ENCODE measurements at regions not wholly inside any gene's neighbourhood (a gene's known extent, or its start where the extent isn't known, plus 50 kb on each side); places are given as distances from the start of the nearest gene placed in this dataset.

DNA sequence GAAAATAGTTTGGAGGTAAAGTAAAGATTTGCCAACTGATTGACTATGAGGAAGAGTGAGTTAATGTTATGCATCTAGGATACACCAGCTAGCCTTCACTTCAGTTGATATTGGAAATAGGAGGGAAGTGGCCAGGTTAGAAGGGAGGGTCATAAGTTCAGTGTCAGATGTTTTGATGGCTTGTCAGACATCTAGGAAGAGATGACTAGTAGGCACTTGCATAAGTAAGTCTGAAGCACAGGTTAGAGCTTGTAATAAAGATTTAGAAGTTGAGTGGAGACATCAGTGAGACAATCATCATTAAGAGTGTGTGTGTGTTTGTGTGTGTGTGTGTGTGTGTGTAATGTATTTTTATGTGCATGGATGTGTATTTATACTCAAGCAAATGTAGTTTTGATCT, 146.1 kb downstream of the OR4C45 start:
- no peak for DNase-seq (ENCODE audit: low read depth in 1 of 2, low spot score in 1 of 2)
- FAIRE-seq: no peak

DNA sequence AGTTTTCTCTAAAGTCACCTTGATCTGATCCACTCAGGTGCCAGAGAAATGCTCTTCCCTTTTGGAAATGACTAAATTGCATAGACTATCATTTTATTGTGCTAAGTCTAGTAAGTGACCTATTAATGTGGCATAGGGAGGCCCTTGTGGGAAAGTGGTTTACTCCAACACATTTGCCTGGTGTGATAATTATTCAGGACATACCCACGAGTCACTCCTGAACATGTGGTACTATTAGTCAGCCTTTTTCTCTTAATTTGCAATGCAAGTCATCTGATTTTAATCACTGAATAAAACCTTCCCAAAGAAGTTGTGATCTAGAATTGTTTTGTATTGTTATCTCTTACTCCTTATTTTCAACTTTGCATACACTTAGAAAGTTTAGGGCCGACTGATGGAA, 148.7 kb downstream of the OR4C45 start:
- WGBS (ENCODE audit: missing lambda C conversion rate): 10% methylated on average over 2 of the region's 2 CpGs
- no peak overlapping the region for H3K27ac ChIP-seq
- TF ChIP-seq EP300 (IDR thresholded peaks at IDR 0.05) (no peak), NR3C1 (IDR thresholded peaks at IDR 0.05) (no peak), FOSB (CRISPR knock-in tag; IDR thresholded peaks at IDR 0.05) (no peak), RFX5 (IDR thresholded peaks at IDR 0.05) (no peak), MAFK (IDR thresholded peaks at IDR 0.05; ENCODE audit: partially characterized antibody) (no peak), RNF2 (IDR thresholded peaks at IDR 0.05; ENCODE audit: borderline replicate concordance, low read depth) (no peak), FOXS1 (CRISPR knock-in tag; IDR thresholded peaks at IDR 0.05) (no peak), SMC3 (IDR thresholded peaks at IDR 0.05) (no peak), ESRRA (IDR thresholded peaks at IDR 0.05; ENCODE audit: borderline replicate concordance, low read length) (no peak), RARB (CRISPR knock-in tag; IDR thresholded peaks at IDR 0.05) (no peak), ZNF302 (CRISPR knock-in tag; IDR thresholded peaks at IDR 0.05) (no peak), HDAC2 (IDR thresholded peaks at IDR 0.05) (no peak), CBX8 (IDR thresholded peaks at IDR 0.05) (no peak), HOXB5 (CRISPR knock-in tag; IDR thresholded peaks at IDR 0.05) (no peak)
- TF ChIP-seq, protein P1, sequence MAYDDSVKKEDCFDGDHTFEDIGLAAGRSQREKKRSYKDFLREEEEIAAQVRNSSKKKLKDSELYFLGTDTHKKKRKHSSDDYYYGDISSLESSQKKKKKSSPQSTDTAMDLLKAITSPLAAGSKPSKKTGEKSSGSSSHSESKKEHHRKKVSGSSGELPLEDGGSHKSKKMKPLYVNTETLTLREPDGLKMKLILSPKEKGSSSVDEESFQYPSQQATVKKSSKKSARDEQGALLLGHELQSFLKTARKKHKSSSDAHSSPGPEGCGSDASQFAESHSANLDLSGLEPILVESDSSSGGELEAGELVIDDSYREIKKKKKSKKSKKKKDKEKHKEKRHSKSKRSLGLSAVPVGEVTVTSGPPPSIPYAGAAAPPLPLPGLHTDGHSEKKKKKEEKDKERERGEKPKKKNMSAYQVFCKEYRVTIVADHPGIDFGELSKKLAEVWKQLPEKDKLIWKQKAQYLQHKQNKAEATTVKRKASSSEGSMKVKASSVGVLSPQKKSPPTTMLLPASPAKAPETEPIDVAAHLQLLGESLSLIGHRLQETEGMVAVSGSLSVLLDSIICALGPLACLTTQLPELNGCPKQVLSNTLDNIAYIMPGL (CRISPR knock-in tag; IDR thresholded peaks at IDR 0.05; ENCODE audit: borderline replicate concordance): no peak
- TF ChIP-seq, protein P2, sequence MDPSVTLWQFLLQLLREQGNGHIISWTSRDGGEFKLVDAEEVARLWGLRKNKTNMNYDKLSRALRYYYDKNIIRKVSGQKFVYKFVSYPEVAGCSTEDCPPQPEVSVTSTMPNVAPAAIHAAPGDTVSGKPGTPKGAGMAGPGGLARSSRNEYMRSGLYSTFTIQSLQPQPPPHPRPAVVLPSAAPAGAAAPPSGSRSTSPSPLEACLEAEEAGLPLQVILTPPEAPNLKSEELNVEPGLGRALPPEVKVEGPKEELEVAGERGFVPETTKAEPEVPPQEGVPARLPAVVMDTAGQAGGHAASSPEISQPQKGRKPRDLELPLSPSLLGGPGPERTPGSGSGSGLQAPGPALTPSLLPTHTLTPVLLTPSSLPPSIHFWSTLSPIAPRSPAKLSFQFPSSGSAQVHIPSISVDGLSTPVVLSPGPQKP (IDR thresholded peaks at IDR 0.05; ENCODE audit: low read depth, low read length): no peak
- TF ChIP-seq, protein P3, sequence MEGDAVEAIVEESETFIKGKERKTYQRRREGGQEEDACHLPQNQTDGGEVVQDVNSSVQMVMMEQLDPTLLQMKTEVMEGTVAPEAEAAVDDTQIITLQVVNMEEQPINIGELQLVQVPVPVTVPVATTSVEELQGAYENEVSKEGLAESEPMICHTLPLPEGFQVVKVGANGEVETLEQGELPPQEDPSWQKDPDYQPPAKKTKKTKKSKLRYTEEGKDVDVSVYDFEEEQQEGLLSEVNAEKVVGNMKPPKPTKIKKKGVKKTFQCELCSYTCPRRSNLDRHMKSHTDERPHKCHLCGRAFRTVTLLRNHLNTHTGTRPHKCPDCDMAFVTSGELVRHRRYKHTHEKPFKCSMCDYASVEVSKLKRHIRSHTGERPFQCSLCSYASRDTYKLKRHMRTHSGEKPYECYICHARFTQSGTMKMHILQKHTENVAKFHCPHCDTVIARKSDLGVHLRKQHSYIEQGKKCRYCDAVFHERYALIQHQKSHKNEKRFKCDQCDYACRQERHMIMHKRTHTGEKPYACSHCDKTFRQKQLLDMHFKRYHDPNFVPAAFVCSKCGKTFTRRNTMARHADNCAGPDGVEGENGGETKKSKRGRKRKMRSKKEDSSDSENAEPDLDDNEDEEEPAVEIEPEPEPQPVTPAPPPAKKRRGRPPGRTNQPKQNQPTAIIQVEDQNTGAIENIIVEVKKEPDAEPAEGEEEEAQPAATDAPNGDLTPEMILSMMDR (IDR thresholded peaks at IDR 0.05): no peak
- TF ChIP-seq, protein P4, sequence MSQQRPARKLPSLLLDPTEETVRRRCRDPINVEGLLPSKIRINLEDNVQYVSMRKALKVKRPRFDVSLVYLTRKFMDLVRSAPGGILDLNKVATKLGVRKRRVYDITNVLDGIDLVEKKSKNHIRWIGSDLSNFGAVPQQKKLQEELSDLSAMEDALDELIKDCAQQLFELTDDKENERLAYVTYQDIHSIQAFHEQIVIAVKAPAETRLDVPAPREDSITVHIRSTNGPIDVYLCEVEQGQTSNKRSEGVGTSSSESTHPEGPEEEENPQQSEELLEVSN (IDR thresholded peaks at IDR 0.05; ENCODE audit: borderline replicate concordance, low read depth): no peak
- H3K4me1 ChIP-seq: no peaks in the 10 kb centered on the region
- DNase-seq (ENCODE audit: low read depth in 1 of 2, low spot score in 1 of 2) (no peak), FAIRE-seq (no peak), ATAC-seq (no peak)
- ChIA-PET POLR2A (no interaction called here), CTCF (no interaction called here)
- H3K4me3 ChIP-seq: no peak overlapping the region
- no peaks in the 10 kb centered on the region for H3K9me3 ChIP-seq
- no peak overlapping the region for H3K4me2 ChIP-seq

More for the DNA sequence above, 146.1 kb downstream of the OR4C45 start:
- H3K4me3 ChIP-seq: no peak overlapping the region
- no peaks in the 10 kb centered on the region for H3K9me3 ChIP-seq
- H3K27ac ChIP-seq: no peak overlapping the region
- TF ChIP-seq MAFK (IDR thresholded peaks at IDR 0.05; ENCODE audit: partially characterized antibody) (no peak), MAZ (IDR thresholded peaks at IDR 0.05; ENCODE audit: borderline replicate concordance, low read depth, low read length) (no peak), CBX2 (IDR thresholded peaks at IDR 0.05; ENCODE audit: borderline replicate concordance, low read depth) (no peak), KDM5A (IDR thresholded peaks at IDR 0.05) (no peak), ZNF302 (CRISPR knock-in tag; IDR thresholded peaks at IDR 0.05) (no peak), ZFP36 (IDR thresholded peaks at IDR 0.05; ENCODE audit: borderline replicate concordance, partially characterized antibody) (no peak), ZSCAN20 (CRISPR knock-in tag; IDR thresholded peaks at IDR 0.05) (no peak)
- TF ChIP-seq, protein P1 (CRISPR knock-in tag; IDR thresholded peaks at IDR 0.05; ENCODE audit: borderline replicate concordance): no peak
- TF ChIP-seq, protein P5, sequence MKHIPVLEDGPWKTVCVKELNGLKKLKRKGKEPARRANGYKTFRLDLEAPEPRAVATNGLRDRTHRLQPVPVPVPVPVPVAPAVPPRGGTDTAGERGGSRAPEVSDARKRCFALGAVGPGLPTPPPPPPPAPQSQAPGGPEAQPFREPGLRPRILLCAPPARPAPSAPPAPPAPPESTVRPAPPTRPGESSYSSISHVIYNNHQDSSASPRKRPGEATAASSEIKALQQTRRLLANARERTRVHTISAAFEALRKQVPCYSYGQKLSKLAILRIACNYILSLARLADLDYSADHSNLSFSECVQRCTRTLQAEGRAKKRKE (CRISPR knock-in tag; IDR thresholded peaks at IDR 0.05; ENCODE audit: low read depth): no peak
- TF ChIP-seq, protein P6, sequence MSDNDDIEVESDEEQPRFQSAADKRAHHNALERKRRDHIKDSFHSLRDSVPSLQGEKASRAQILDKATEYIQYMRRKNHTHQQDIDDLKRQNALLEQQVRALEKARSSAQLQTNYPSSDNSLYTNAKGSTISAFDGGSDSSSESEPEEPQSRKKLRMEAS (IDR thresholded peaks at IDR 0.05): no peak
- no peaks in the 10 kb centered on the region for H3K4me1 ChIP-seq
- ChIA-PET CTCF (no interaction called here), POLR2A (no interaction called here)
- H3K4me2 ChIP-seq: no peak overlapping the region
- no peak for ATAC-seq

Measured in A549 (cell line).